ENCODE measurements at regions not wholly inside any gene's neighbourhood (a gene's known extent, or its start where the extent isn't known, plus 50 kb on each side); places are given as distances from the start of the nearest gene placed in this dataset.

- DNase-seq = no peak
- TF ChIP-seq POLR2A (IDR thresholded peaks at IDR 0.05) (no peak), EP300 (IDR thresholded peaks at IDR 0.05) (no peak)
- TF ChIP-seq, protein P1, sequence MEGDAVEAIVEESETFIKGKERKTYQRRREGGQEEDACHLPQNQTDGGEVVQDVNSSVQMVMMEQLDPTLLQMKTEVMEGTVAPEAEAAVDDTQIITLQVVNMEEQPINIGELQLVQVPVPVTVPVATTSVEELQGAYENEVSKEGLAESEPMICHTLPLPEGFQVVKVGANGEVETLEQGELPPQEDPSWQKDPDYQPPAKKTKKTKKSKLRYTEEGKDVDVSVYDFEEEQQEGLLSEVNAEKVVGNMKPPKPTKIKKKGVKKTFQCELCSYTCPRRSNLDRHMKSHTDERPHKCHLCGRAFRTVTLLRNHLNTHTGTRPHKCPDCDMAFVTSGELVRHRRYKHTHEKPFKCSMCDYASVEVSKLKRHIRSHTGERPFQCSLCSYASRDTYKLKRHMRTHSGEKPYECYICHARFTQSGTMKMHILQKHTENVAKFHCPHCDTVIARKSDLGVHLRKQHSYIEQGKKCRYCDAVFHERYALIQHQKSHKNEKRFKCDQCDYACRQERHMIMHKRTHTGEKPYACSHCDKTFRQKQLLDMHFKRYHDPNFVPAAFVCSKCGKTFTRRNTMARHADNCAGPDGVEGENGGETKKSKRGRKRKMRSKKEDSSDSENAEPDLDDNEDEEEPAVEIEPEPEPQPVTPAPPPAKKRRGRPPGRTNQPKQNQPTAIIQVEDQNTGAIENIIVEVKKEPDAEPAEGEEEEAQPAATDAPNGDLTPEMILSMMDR (IDR thresholded peaks at IDR 0.05) = no peak
- Histone ChIP-seq H3K27me3 (no peaks in the 10 kb centered on the region), H3K36me3 (no peaks in the 10 kb centered on the region), H3K27ac (no peak overlapping the region), H3K4me1 (ENCODE audit: insufficient read depth) (no peaks in the 10 kb centered on the region), H3K4me3 (no peak overlapping the region), H3K9me3 (peaks cover 0 to under 1% of the 10 kb centered on the region in 2 donors)
- intact Hi-C loops (cut with DNase I) = no loop called here
- WGBS, 3 donors = 52 to 57% (median 53%) methylated on average over 10 of the region's 10 CpGs
Measured at GRCh38 chr22:47238690-47239473, 476.4 kb downstream of the TBC1D22A start.

GRCh38 chr22:47237890-47238480 lies 475.5 kb downstream of the TBC1D22A start:
- no peaks in the 10 kb centered on the region for H3K36me3 ChIP-seq
- H3K9me3 ChIP-seq = peaks cover 0 to 7% of the 10 kb centered on the region in 2 donors
- DNase-seq = no peak
- H3K27me3 ChIP-seq = no peaks in the 10 kb centered on the region
- intact Hi-C loops (cut with DNase I) = no loop called here
- WGBS, 3 donors = 76 to 81% (median 80%) methylated on average over 7 of the region's 7 CpGs
- TF ChIP-seq, protein P1 (IDR thresholded peaks at IDR 0.05) = no peak
- TF ChIP-seq POLR2A (IDR thresholded peaks at IDR 0.05) = no peak
- TF ChIP-seq EP300 (IDR thresholded peaks at IDR 0.05) = no peak
- no peak overlapping the region for H3K4me3 ChIP-seq
- no peak overlapping the region for H3K27ac ChIP-seq
- H3K4me1 ChIP-seq (ENCODE audit: insufficient read depth) = no peaks in the 10 kb centered on the region

- H3K4me3 ChIP-seq = no peak overlapping the region
- H3K27me3 ChIP-seq = no peaks in the 10 kb centered on the region
- no peaks in the 10 kb centered on the region for H3K36me3 ChIP-seq
- H3K4me1 ChIP-seq (ENCODE audit: insufficient read depth) = no peaks in the 10 kb centered on the region
- H3K9me3 ChIP-seq = peaks cover 0 to 7% of the 10 kb centered on the region in 2 donors
- TF ChIP-seq EP300 (IDR thresholded peaks at IDR 0.05) = no peak
- TF ChIP-seq POLR2A (IDR thresholded peaks at IDR 0.05) = no peak
- TF ChIP-seq, protein P1 (IDR thresholded peaks at IDR 0.05) = no peak
- no peak overlapping the region for H3K27ac ChIP-seq
- 85 to 97% (median 91%) methylated on average over 1 of the region's 1 CpG for WGBS, 3 donors
- intact Hi-C loops (cut with DNase I) = no loop called here
- DNase-seq = no peak
Measured at GRCh38 chr22:47236718-47237117, 474.3 kb downstream of the TBC1D22A start.

DNA sequence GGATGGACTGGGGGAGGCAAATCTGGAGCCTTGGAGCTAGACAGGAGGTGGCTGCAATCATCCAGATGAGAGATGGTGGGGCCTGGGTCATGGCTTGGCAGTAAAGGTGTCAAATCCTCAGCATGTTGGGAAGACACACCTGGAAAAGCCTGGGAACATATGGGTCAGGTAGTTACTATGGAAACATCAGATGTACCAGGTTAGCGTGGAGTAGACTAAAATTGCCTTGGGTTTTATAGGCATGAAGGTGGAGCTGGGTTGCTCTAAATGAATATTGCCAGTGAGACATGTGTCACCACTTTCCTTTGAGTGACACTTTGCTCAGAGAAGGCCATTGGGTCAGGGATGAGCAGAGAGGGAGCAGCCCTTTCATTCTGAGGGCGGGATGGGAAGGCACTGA lies 473.7 kb downstream of the TBC1D22A start:
- Histone ChIP-seq H3K27me3 (no peaks in the 10 kb centered on the region), H3K36me3 (no peaks in the 10 kb centered on the region), H3K4me3 (no peak overlapping the region), H3K4me1 (ENCODE audit: insufficient read depth) (no peaks in the 10 kb centered on the region), H3K9me3 (peaks cover 0 to 7% of the 10 kb centered on the region in 2 donors), H3K27ac (no peak overlapping the region)
- 69 to 84% (median 80%) methylated on average over 2 of the region's 2 CpGs for WGBS, 3 donors
- TF ChIP-seq EP300 (IDR thresholded peaks at IDR 0.05) (no peak), POLR2A (IDR thresholded peaks at IDR 0.05) (no peak)
- TF ChIP-seq, protein P1 (IDR thresholded peaks at IDR 0.05) = no peak
- intact Hi-C loops (cut with DNase I) = no loop called here
- no peak for DNase-seq
